ENCODE measurements at regions not wholly inside any gene's neighbourhood (a gene's known extent, or its start where the extent isn't known, plus 50 kb on each side); places are given as distances from the start of the nearest gene placed in this dataset.

DNA sequence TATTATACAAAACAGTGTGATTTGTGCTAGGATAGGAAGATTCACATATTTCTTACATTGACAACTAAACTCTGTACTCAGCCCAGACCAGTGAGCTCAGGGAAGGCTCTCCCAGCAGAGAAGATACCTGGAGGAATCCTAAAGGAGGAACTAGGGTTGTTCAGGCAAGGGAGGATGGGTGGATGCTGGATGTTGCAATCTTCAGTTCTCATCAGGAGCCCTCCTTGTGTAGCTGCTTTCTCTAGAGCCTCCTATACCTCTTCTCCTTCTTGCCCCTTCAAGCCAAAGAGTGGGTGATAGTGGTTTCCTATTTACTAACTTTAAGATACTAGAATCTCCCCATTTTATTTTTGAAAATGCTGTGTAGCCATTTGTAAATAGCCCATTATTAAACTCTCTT lies 117.3 kb downstream of the NKX6-1 start:
- no peak for ATAC-seq
- Histone ChIP-seq H3K9me1 (ENCODE audit: control insufficient read depth, insufficient read depth, low read length) (no peaks in the 10 kb centered on the region), H3K27ac (ENCODE audit: extremely low read depth, low read depth, low read length) (no peak overlapping the region), H3K4me2 (ENCODE audit: insufficient read depth, low read length) (no peak overlapping the region), H3K4me1 (replicated peaks in 1 of 2; ENCODE audit: control insufficient read depth in 2 of 2, insufficient read depth in 2 of 2, low read length in 2 of 2) (no peaks in the 10 kb centered on the region), H3K9ac (ENCODE audit: insufficient read depth in 1 of 2, low read depth in 2 of 2, low read length in 2 of 2) (no peak overlapping the region), H3K79me2 (ENCODE audit: control insufficient read depth, insufficient read depth, low read length) (no peaks in the 10 kb centered on the region), H3K9me3 (replicated peaks; ENCODE audit: control insufficient read depth, insufficient read depth, low read depth, low read length) (no peaks in the 10 kb centered on the region), H3K36me3 (ENCODE audit: control insufficient read depth, insufficient read depth, low read length) (no peaks in the 10 kb centered on the region), H3K4me3 (no peak overlapping the region), H2AFZ (ENCODE audit: low read depth, low read length) (no peak overlapping the region), H3K27me3 (ENCODE audit: control insufficient read depth in 2 of 2, insufficient read depth in 2 of 2, low read length in 2 of 2) (peaks cover 2 to 6% of the 10 kb centered on the region in 2 experiments; a peak in 2 of 5 replicates), H4K20me1 (replicated peaks; ENCODE audit: control insufficient read depth, insufficient read depth, low read length) (no peaks in the 10 kb centered on the region)
- no peak for DNase-seq (ENCODE audit: extremely low read depth in 1 of 4, low spot score in 3 of 4)
- no peak for TF ChIP-seq KHSRP (IDR thresholded peaks at IDR 0.05)
- no peak for TF ChIP-seq MEF2A (IDR thresholded peaks at IDR 0.05; ENCODE audit: control insufficient read depth, low read depth, low read length)
- no peak for TF ChIP-seq STAT5B (CRISPR knock-in tag; IDR thresholded peaks at IDR 0.05)
- TF ChIP-seq, protein P1, sequence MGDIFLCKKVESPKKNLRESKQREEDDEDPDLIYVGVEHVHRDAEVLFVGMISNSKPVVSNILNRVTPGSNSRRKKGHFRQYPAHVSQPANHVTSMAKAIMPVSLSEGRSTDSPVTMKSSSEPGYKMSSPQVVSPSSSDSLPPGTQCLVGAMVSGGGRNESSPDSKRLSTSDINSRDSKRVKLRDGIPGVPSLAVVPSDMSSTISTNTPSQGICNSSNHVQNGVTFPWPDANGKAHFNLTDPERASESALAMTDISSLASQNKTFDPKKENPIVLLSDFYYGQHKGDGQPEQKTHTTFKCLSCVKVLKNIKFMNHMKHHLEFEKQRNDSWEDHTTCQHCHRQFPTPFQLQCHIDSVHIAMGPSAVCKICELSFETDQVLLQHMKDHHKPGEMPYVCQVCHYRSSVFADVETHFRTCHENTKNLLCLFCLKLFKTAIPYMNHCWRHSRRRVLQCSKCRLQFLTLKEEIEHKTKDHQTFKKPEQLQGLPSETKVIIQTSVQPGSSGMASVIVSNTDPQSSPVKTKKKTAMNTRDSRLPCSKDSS (IDR thresholded peaks at IDR 0.05; ENCODE audit: low read depth, partially characterized antibody) = no peak
- TF ChIP-seq, protein P2, sequence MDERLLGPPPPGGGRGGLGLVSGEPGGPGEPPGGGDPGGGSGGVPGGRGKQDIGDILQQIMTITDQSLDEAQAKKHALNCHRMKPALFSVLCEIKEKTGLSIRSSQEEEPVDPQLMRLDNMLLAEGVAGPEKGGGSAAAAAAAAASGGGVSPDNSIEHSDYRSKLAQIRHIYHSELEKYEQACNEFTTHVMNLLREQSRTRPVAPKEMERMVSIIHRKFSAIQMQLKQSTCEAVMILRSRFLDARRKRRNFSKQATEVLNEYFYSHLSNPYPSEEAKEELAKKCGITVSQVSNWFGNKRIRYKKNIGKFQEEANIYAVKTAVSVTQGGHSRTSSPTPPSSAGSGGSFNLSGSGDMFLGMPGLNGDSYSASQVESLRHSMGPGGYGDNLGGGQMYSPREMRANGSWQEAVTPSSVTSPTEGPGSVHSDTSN (CRISPR knock-in tag; IDR thresholded peaks at IDR 0.05; ENCODE audit: low read depth) = no peak
- TF ChIP-seq, protein P2 (tag; conservative IDR thresholded peaks at IDR 0.05; ENCODE audit: low read depth) = no peak
- TF ChIP-seq, protein P3, sequence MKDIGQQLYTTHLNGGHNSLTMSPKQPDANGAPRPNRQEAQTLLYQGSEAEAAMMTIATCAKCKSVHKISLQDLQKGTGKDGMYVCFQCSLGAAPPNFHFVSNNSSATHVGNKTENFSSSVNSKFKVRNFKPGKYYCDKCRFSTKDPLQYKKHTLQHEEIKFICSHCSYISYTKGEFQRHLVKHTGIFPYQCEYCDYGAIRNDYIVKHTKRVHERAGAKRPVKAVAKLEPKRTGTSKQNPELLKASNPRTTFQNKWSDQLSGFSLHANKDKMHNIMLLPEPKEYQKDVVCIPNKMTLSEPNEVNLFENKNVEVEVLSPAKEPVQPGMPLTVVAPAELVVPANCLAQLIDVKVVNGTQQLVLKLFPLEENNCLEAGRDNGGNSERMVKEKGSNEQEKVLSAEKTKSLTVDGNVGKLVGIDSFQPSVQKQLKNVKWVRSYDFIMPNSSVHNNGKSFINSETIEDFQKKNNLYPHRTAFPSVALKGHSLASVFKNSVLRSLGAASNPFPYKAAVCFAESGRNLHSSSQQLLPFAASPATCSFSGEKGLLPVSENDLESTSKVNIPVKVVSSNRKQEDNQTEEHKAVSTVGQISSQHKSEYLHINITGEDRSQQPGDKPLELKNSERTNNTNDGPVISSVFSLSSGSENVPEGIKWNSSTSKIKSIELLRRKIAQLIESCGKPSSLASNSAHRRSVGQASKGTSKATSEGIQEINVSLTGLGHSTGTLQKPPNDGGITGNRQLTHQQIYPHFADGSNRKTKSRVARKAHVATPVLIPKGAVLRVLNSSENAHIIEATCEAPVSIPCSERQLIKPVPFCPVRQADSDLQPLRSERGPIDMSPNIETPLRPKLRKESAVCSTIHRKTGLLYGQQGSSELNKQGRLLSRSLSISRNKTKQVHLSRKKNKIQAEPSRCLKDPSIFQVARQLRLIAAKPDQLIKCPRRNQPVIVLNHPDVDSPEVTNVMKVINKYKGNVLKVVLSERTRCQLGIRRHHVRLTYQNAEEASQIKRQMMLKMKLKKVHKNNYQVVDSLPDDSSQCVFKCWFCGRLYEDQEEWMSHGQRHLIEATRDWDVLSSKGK (CRISPR knock-in tag; IDR thresholded peaks at IDR 0.05) = no peak
- TF ChIP-seq RAD51 (IDR thresholded peaks at IDR 0.05; ENCODE audit: borderline replicate concordance, low read depth) = no peak
- no peak for TF ChIP-seq ZNF707 (CRISPR knock-in tag; conservative IDR thresholded peaks at IDR 0.05)
- TF ChIP-seq SAP30 (IDR thresholded peaks at IDR 0.05; ENCODE audit: borderline replicate concordance, insufficient read depth, low read depth, low read length, poor library complexity, severe bottlenecking) = no peak
- BruUV-seq (replicated peaks) = no TSS peak
- in situ Hi-C loops (cut with MboI) = no loop called here
- ChIA-PET POLR2A (interaction anchor here (0.6 kb wide), 1 partner anchor 47 kb away, joined by 3 read pairs; no protein-coding TSS in a partner anchor), CTCF (ENCODE audit: low intra/inter-chr PET ratio) (no interaction called here)
- FAIRE-seq = no peak
- intact Hi-C loops (cut with micrococcal nuclease) = no loop called here

All from K562 (cell line).